HuH-7 (cell line): ENCODE measurements at regions not wholly inside any gene's neighbourhood (a gene's known extent, or its start where the extent isn't known, plus 50 kb on each side); places are given as distances from the start of the nearest gene placed in this dataset.

Experiments used
- DNase-seq: peaks from one replicate; pipeline ENCODE4 v3.0.0; 2011; ENCODE audit warnings: low spot score

DNA sequence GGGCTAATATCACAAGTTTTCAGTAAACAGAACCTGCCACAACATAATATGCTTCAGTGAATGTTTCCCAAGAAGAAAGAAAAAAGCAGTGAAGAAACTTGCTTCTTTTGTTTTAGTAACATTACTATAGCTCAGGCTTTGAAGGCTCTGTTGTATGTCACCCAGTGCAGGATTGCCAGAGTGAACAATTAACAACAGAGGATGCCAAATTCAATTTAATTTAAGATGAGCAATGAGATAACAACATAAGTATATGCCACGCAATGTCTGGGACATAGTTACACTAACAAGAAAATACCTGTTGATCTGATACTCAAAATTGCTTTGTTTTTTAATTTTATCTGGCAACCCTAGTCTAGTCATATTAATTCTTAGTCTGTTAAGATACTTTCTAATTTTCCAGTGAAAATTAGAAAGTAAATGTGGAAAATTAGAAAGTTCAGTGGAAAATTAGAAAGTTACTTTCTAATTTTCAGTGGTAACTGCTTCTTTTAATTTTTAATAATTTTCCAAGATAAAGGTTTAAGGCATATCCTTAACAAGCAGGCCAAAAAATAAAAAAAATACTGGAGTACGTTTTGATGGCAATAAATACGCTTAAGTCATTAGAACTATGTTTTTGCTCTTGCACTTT, 336.3 kb downstream of the SLITRK6 start:
- no peak for DNase-seq

DNA sequence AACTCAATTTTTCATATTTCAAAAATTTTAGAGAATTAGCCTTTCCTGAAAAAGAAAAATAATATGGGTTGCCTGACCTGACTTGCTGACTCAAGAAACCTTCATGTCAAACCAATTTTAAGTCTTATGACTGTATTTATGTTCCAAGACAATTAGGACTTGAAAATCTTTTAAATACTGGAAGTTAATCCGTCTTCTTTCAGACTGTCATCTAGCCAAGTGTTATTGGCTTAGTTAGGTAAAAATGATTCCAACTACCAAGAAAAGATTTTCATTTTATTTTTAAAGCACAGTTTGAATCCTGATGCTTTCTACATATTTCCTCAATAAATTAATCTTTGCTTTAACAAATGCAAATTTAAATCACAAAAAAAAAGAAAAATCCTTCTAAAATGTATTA, 337.6 kb downstream of the SLITRK6 start:
- DNase-seq: no peak

DNA sequence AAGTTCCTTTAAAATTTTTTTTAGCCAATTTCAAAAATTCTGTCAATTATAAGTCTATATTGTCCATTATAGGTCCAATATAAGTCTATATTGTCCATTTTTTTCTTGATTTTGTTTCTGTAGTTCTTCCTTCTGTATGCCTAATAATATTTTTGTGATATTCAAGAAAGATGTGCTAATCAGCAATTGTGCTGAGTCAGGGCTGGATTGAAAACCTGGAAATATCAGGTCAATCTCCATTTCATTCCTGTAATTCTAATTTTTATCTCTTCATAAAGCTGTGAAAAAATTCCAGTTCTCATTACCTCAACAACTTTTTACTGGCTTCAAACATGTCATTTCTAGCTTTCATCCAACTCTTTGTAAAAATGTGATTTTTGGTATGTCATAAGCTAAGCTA, 353.7 kb downstream of the SLITRK6 start:
- no peak for DNase-seq

DNA sequence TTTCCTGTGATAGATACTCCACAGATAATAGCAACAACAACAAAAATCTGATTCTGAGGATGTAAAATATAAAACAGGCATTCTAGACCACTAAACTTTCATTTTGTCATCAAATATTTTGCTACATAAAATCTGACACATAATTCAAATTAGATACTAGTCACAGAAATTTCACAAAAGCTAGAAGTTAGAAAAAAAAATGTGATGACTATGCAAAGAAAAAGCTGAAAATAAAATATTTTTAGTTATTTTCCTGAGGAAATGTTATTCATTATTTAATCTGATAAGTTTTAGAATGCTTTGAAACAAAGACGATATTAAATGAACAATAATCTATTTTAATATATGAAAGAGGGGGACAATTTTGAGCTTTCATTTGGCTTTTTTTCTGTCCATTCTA, 357.2 kb downstream of the SLITRK6 start:
- DNase-seq: no peak

DNA sequence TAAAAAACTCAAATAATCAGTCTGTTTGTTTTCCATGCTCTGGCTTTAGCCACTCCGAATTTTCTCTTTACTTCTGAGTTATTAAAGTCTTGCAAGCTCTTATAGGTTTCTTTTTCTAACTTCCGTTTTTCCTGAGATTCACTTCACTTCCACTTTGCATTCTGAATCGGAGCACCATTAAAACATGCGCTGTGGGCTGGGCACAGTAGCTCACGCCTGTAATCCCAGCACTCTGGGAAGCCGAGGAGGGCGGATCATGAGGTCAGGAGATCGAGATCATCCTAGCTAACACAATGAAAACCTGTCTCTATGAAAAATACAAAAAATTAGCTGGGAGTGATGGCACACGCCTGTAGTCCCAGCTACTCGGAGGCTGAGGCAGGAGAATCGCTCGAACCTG, 357.9 kb downstream of the SLITRK6 start:
- no peak for DNase-seq

DNA sequence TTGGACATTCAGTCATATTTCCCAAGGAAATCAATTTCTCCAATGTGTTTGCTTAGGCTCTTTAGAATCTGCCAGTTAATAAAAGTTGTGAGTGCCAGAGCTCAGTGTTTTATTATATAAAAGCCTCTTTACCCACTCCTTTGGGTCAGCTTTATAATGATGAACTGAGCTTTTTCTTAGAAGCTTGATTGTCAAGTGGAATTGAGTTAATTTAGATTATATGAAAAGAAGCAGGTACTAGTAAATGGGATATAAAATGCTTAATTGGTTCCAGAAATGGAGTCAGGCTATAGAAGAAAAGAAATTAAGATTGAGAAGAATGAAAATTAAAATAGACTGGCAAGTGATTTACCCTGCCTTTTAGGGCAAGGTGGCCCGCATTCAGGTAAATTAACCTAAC, 363.2 kb downstream of the SLITRK6 start:
- no peak for DNase-seq

DNA sequence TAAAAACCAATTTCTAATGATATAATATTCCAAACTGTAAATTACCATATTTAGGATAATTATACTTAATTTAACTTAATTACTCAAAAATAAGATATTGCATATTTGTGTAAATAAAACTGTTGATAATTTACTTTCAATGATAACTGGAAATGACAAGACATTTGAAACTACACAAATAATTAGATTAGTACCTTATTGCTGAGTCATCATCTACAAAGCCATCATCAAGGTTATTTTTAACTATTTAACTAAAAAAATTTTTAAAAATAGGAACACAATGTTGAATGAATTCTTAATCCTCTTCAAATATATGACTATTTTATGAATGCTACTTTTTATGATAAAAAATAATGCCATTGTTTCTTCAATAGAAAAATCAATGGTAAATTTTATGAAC, 364.3 kb downstream of the SLITRK6 start:
- DNase-seq: no peak

DNA sequence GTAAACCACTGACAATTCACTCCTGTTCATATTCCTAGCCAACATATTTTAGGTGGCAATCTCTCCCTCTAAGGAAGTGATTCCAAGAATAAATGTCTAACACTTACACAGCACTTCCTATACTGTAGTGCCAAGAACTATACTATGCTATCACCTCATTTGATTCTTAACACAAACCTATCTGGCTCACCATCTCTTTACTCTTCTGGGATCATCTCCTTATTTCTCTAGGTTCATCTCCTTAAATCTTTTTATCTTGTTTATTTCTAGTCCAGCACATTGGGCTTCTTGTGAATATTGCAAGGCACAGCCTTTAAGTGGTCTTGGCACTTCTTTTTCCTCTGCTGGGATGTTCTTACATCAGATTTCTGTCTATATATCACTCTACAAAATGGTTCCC, 366.3 kb downstream of the SLITRK6 start:
- DNase-seq: no peak

DNA sequence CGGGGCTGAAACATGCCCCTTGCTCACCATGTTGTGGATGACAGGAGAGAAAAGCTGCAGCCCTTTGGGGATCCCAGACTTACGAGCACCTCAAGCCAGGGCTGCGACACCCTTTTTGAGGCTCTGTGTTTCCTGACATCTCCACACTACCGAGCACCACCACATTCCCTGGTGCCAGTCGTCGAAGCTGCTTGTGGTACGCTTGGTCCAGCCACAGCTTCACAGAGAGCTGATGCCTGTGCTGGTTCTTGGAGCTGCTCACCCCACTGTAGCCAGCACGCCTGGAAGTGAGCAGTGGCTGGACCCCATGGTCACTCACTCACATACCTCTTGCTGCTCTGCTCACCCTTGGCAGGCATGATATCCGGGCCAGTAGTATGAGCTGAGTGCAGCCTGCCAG, 367.5 kb downstream of the SLITRK6 start:
- DNase-seq: no peak

DNA sequence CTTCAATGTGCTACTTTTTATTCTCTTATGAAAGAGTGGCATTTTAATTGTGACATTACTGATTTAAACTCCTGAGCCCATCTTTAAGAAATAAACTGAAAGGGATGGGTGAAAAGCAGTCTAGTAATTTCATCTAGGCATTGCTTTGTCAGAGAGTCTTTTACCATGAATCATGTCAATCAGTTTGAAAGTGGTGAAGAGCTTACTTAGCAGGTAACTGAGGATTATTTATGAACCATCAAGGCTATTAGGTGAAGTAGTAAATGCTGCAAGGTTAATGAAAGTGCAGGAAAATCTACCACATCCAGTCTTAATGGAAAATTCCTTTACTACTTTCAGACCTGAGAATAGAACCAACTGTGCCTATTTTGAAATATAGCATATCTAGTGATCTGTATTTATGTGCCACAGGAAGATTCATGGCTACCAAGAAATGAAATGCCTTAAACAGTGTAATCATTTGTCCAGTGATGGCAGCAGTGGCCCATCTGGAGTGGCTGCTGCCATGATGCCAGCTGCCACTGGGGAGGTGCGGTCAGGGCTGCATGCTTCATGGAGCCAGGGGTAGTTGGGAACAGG, 368.9 kb downstream of the SLITRK6 start:
- no peak for DNase-seq

DNA sequence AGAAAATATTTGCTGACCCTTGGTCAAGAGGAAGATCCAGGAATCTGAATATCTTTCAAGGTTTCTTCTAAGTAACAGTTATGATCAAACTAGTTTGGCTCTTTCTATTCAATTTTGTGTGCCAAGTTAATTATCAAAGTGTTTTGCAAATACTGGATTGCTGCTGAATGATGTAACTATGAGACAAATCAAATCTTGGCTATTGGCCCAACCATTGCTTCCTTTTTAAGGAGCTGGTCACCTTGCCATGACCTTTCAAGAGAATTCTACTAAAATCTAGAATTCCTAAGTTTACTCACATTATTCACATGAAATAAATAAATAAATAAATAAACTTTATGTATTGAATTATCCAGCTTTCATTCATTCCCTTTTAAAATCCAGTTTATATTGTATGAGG, 371.8 kb downstream of the SLITRK6 start:
- DNase-seq: no peak

DNA sequence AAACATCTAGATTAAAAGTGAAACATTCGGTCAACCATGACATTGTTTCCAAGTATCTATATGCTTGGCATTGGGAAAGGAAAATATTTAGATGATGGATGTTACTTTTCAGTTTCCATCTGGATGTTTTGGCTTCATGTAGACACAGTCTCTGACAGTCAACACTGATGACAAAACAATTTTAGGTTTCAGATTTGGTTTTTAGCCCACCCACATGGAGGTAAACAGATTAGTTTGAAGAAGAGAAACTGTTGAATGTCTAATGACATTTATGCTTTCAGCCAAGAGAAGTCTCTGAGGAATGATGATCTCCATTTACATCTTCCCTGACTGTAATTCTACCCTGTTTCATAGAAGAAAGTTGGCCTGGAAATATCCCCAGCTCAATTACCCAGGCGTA, 379.1 kb downstream of the SLITRK6 start:
- DNase-seq: no peak

DNA sequence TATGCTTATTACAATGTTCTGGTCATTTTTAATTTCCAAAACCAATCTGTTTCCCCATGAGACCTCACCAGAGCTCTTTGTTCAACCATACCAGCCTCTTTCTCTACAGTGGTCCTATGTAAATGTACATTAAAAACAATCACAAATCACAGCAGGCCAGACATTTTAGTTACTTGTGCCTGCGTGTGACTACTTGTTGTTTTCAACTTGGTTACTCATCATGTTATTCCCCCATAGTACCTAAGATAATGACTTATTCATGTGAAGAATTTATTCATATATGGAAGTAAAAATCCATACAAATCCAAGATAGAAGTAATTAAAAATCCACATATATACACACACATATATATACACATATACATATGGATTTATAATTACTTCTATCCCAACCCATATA, 379.6 kb downstream of the SLITRK6 start:
- DNase-seq: no peak

DNA sequence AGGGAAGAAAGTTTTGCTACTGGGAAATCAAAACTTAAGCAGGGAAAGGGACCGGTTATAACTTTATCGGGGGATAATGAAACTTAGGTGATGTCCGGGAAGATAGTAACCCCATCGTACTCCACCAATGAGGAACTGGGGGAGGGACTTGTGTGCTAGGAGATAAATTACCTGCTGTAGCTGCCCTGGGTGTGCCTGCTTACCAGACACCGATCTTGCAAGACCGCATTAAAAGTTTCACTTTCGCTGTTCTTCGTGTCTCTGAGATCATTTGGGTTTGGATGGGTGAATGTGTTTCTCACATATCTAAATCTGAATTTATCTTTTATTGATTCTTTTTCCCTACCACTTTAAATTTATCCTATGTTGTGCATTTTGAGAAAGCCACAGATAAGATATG, 381.4 kb downstream of the SLITRK6 start:
- no peak for DNase-seq

DNA sequence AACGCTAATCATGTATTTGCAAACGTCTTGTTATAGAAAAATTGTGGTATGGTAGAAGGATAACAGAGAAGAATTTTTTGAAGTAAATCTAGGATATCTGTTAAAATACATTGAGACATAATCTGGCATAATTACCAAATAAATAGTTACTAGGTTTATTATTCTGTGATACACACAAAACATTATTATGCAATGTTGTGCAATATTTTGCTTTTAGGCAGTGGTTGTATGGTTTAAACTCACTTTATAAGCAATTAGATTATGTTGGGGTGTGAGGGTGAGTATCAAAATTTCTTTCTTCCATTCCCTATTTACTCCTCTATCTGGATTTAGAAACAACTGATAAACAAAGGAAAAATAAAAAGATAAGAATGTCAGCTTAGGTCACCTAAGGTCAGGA, 385.6 kb downstream of the SLITRK6 start:
- DNase-seq: no peak

DNA sequence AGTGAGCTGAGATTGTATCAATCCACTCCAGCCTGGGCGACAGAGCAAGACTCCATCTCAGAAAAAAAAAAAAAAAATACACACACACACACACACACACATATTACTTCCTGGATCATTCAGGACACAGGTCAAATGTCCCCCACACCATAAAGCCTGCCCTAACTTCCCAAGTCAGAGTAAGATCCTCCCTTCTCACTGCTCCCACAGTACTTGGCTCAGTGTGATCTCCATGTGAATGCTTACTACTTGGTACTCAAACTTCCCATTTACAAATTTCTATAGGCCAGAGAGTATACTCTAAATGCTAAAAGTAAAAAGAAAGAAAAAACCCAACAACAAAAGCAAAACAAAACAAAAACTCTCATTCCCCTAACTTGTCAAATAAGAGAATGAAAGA, 386.8 kb downstream of the SLITRK6 start:
- DNase-seq: no peak

DNA sequence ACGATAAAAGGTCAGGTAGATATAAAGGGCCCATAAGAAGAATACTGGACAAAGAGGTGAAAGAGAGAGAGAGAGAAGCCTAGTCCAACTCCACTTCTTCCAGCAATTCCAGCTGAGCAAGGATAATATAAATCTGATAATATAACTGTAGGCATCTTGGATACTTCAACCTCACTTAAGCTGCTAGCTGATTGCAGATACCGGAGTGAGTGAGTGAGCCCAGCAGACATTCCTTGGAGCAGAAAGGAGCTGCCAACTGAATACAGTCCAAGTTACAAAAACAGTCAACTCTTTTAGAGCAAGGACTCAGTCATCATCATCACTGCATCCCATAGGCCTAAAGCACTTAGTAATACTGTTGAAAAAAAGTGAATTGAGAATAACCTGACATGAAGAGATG, 387.6 kb downstream of the SLITRK6 start:
- DNase-seq: no peak

DNA sequence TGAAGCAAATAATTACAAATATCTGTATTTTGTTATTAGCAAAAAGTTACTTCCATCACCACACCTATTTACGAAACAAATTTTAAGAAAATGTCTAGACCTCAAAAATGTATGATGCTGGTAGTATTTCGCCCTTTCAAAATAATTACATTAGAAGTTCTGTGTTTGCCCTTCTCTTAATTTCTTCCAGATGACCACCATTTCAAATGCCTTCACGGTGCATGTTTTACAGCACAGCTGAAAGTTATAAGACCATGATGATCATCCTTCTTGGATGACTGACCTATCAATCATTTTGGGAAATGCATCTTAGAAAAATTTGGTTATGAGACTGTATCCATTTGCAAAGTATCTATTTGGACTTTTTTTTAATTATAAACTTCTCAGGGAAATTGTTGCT, 390.8 kb downstream of the SLITRK6 start:
- no peak for DNase-seq

DNA sequence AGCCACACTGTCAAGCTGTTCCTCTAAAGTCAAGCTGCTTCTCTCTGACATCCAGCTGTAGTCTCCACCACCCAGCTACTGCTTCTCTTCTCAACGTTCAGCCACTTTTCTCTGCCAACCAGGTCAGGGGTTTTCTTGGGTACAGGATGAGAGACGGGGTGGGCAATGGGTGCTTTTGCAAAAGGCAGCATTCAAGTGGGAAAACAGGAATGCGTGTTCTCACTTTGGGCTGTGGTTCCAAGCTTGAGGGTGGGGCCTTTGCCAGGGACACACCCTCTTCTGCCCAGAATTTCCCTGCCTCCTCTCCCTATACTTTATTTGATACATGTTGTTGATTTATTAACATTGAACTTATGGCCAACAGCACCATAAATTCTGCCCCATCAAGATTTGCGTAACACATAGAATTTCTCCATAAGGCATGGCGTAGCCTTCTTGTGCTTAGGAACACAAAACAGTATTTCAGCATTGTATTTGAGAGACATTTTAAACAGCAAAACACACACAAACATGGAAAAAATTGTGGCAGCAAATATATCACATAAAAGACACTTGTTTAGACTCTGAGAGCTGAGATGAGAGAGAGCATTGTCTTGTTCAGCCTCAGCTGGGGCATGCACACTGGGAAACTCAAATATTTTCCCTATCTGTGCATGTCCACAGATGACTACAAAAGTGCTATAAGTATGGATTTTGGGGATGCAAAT, 392.8 kb downstream of the SLITRK6 start:
- no peak for DNase-seq

DNA sequence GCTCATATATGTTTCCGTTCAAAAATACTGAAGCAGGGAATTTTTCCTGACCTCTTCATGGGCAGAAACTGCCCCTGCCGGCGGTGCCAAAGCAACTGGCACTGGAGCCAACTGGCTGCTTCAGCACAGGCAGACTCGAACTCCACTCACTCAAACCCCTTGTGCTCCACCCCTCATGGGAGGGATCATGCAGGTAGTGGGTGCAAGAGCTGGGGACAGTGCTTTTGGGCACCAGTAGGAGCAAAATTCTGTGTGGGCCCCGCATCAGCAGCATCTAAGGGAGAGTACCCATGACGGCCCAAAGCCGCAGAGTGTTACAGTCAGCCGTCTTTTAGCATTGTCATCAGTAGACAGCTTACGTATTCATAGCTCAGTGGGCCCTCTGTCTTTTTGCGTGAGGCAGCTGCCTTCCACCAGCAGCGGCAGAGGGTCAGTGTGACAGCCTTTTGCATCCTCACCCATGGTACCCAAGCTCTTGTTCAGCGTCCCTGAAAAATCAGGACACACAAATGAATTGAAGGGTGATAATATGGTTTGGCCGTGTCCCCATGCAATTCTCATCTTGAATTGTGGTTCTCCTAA, 393.8 kb downstream of the SLITRK6 start:
- no peak for DNase-seq

DNA sequence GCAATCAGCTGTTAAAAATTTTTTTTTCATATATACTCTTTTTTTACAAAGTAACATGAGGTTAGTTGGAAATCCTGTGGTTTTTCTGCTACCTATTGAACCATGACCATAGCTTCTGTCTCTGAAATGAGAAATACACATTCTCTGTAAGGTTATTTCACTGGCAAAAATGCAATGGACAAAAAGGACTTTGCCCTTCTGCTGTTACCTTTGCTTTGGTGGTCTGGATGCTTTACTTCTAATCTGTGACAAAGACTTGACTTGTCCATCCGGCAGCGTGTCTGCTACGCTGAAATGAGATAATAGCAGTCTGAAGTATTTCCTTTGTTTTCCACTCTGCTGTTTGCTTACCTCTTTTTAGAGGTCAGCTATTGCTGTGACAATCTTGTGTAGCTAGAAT, 412.8 kb downstream of the SLITRK6 start:
- no peak for DNase-seq

DNA sequence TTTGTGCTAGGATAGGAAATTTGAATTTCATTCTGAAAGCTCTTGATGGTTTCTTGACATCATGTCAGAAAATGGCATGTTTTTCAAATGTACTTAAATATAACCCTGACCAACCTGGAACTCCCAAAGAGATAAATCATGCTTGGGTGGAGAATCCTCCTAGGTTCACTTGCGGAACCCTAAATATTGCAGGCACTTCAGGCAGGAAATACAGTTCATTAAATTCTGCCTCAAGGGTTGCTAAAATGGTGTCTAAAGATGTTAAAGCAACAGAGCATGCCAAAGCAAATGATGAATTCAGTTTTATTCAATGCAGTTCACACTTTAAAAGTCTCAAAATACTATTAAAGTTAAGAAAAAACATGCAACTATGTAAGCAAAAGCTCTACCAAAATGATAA, 415.9 kb downstream of the SLITRK6 start:
- DNase-seq: no peak

DNA sequence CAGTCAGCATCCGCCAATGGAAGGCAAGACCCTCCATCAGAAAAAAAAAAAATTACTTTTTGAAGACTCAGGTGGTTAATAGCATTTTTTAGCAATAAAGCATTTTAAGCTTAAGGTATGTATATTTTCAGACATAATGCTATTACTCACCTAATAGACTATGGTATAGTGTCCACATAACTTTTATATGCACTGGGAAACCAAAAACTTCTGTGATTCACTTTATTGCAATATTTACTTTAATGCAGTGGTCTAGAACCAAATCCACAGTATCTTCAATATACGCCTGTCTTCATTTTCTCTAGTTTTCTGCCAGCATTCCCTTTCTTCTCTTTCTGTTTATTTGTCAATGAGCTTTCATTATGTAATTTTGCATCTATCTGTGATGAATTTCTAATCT, 418.1 kb downstream of the SLITRK6 start:
- DNase-seq: no peak

DNA sequence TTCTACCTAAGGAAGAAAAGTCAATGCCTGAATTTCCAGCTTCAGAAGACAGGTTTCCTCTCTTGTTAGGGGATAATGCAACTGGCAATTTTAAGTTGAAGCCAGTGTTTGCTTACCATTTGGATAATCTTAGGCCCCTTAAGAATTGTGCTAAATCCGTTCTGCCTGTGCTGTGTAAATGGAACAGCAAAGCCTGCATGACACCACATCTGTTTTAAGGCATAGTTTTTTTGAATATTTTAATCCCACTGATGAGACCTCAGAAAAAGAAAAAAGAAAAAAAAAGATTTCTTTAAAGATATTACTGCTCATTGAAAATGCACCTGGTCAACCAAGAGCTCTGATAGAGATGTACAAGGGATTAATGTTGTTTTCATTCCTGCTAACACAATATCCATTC, 419.2 kb downstream of the SLITRK6 start:
- DNase-seq: no peak
